Memory B cell (primary cell): ENCODE measurements at regions not wholly inside any gene's neighbourhood (a gene's known extent, or its start where the extent isn't known, plus 50 kb on each side); places are given as distances from the start of the nearest gene placed in this dataset.
"Not testable (repeated sequence)": the region's sequence is repeated elsewhere in the genome, so short reads cannot be mapped to it uniquely, and the experiment has no call there.

Source experiments
- ATAC-seq: fragments of 150-1000 bp; cut with Tn5 transposase; 2 replicates; pipeline ENCODE4 v1.10.0; 2021; ENCODE audit warnings: low read depth, mild to moderate bottlenecking, moderate library complexity
- DNase-seq, 2 donors: peaks; one replicate each; pipeline ENCODE4 v3.0.0; 2022; ENCODE audit warnings: low spot score in 2 of 2
- H3K27ac Mint-ChIP-seq: one replicate; pipeline ENCODE4 v1.8.0; 2022; ENCODE audit warnings: mild to moderate bottlenecking, moderate library complexity, mixed read lengths
- H3K27me3 Mint-ChIP-seq: one replicate; pipeline ENCODE4 v1.8.0; 2022; ENCODE audit warnings: mixed read lengths
- H3K36me3 Mint-ChIP-seq: one replicate; pipeline ENCODE4 v1.8.0; 2022; ENCODE audit warnings: mild to moderate bottlenecking, mixed read lengths
- H3K4me1 Mint-ChIP-seq: one replicate; pipeline ENCODE4 v1.8.0; 2022; ENCODE audit warnings: mixed read lengths
- H3K4me3 Mint-ChIP-seq: one replicate; pipeline ENCODE4 v1.8.0; 2022; ENCODE audit warnings: mild to moderate bottlenecking, moderate library complexity, mixed read lengths
- H3K9me3 Mint-ChIP-seq: one replicate; pipeline ENCODE4 v1.8.0; 2022; ENCODE audit warnings: mixed read lengths

GRCh38 chr13:87826301-87826700 lies 155.1 kb downstream of the SLITRK5 start:
- H3K27me3 Mint-ChIP-seq, DNase-seq, H3K9me3 Mint-ChIP-seq, ATAC-seq, H3K36me3 Mint-ChIP-seq, H3K4me3 Mint-ChIP-seq, H3K27ac Mint-ChIP-seq, H3K4me1 Mint-ChIP-seq: not testable (repeated sequence)

GRCh38 chr13:87827479-87827878 lies 156.3 kb downstream of the SLITRK5 start:
- H3K4me3 Mint-ChIP-seq: no peak overlapping the region
- no peaks in the 10 kb centered on the region for H3K36me3 Mint-ChIP-seq
- DNase-seq: no peak
- H3K27me3 Mint-ChIP-seq: no peaks in the 10 kb centered on the region
- no peak for ATAC-seq
- H3K27ac Mint-ChIP-seq: no peak overlapping the region
- H3K9me3 Mint-ChIP-seq: no peaks in the 10 kb centered on the region
- no peaks in the 10 kb centered on the region for H3K4me1 Mint-ChIP-seq

- H3K27ac Mint-ChIP-seq: no peak overlapping the region
- no peaks in the 10 kb centered on the region for H3K36me3 Mint-ChIP-seq
- no peak for DNase-seq
- H3K4me1 Mint-ChIP-seq: no peaks in the 10 kb centered on the region
- ATAC-seq: no peak
- H3K4me3 Mint-ChIP-seq: no peak overlapping the region
- peaks cover 3% of the 10 kb centered on the region for H3K9me3 Mint-ChIP-seq
- H3K27me3 Mint-ChIP-seq: no peaks in the 10 kb centered on the region
Observed at GRCh38 chr13:87837522-87837921, 166.4 kb downstream of the SLITRK5 start.

GRCh38 chr13:87837946-87838345 lies 166.8 kb downstream of the SLITRK5 start:
- no peak overlapping the region for H3K4me3 Mint-ChIP-seq
- H3K9me3 Mint-ChIP-seq: peaks cover 3% of the 10 kb centered on the region
- ATAC-seq (no peak), DNase-seq (no peak)
- H3K4me1 Mint-ChIP-seq: no peaks in the 10 kb centered on the region
- no peaks in the 10 kb centered on the region for H3K36me3 Mint-ChIP-seq
- no peak overlapping the region for H3K27ac Mint-ChIP-seq
- H3K27me3 Mint-ChIP-seq: no peaks in the 10 kb centered on the region

GRCh38 chr13:87851410-87851809 lies 180.2 kb downstream of the SLITRK5 start:
- Mint-ChIP-seq H3K4me3 (no peak overlapping the region), H3K4me1 (no peaks in the 10 kb centered on the region), H3K27me3 (no peaks in the 10 kb centered on the region), H3K27ac (no peak overlapping the region), H3K36me3 (no peaks in the 10 kb centered on the region), H3K9me3 (peaks cover 12% of the 10 kb centered on the region)
- ATAC-seq (no peak), DNase-seq (no peak)

GRCh38 chr13:87855553-87855952 lies 184.4 kb downstream of the SLITRK5 start:
- no peaks in the 10 kb centered on the region for H3K36me3 Mint-ChIP-seq
- no peak overlapping the region for H3K4me3 Mint-ChIP-seq
- no peaks in the 10 kb centered on the region for H3K4me1 Mint-ChIP-seq
- H3K27ac Mint-ChIP-seq: no peak overlapping the region
- DNase-seq: no peak
- ATAC-seq: no peak
- H3K9me3 Mint-ChIP-seq: peaks cover 17% of the 10 kb centered on the region
- no peaks in the 10 kb centered on the region for H3K27me3 Mint-ChIP-seq

- Mint-ChIP-seq H3K27ac (no peak overlapping the region), H3K4me3 (no peak overlapping the region), H3K27me3 (no peaks in the 10 kb centered on the region), H3K9me3 (peaks cover 9% of the 10 kb centered on the region), H3K36me3 (no peaks in the 10 kb centered on the region), H3K4me1 (no peaks in the 10 kb centered on the region)
- no peak for ATAC-seq
- no peak for DNase-seq
Observed at GRCh38 chr13:87859261-87859660, 188.1 kb downstream of the SLITRK5 start.

- Mint-ChIP-seq H3K4me3 (no peak overlapping the region), H3K9me3 (peaks cover 7% of the 10 kb centered on the region), H3K36me3 (no peaks in the 10 kb centered on the region), H3K4me1 (no peaks in the 10 kb centered on the region), H3K27me3 (no peaks in the 10 kb centered on the region), H3K27ac (no peak overlapping the region)
- DNase-seq (no peak), ATAC-seq (no peak)
Observed at GRCh38 chr13:87867426-87867825, 196.3 kb downstream of the SLITRK5 start.

GRCh38 chr13:87868731-87869130 lies 197.6 kb downstream of the SLITRK5 start:
- no peaks in the 10 kb centered on the region for H3K36me3 Mint-ChIP-seq

GRCh38 chr13:87872813-87873212 lies 201.6 kb downstream of the SLITRK5 start:
- H3K4me3 Mint-ChIP-seq: no peak overlapping the region
- H3K4me1 Mint-ChIP-seq: no peaks in the 10 kb centered on the region
- H3K27me3 Mint-ChIP-seq: no peaks in the 10 kb centered on the region
- peaks cover 1% of the 10 kb centered on the region for H3K9me3 Mint-ChIP-seq
- H3K36me3 Mint-ChIP-seq: no peaks in the 10 kb centered on the region
- ATAC-seq (no peak), DNase-seq (no peak)
- no peak overlapping the region for H3K27ac Mint-ChIP-seq

More at GRCh38 chr13:87868731-87869130, 197.6 kb downstream of the SLITRK5 start:
- ATAC-seq: no peak
- H3K4me3 Mint-ChIP-seq: no peak overlapping the region
- H3K9me3 Mint-ChIP-seq: peaks cover 7% of the 10 kb centered on the region
- no peak overlapping the region for H3K27ac Mint-ChIP-seq
- H3K27me3 Mint-ChIP-seq: no peaks in the 10 kb centered on the region
- no peak for DNase-seq
- no peaks in the 10 kb centered on the region for H3K4me1 Mint-ChIP-seq

- Mint-ChIP-seq H3K27me3 (no peaks in the 10 kb centered on the region), H3K36me3 (no peaks in the 10 kb centered on the region), H3K4me1 (no peaks in the 10 kb centered on the region), H3K9me3 (no peaks in the 10 kb centered on the region), H3K27ac (no peak overlapping the region), H3K4me3 (no peak overlapping the region)
- ATAC-seq (no peak), DNase-seq (no peak)
Observed at GRCh38 chr13:87877477-87877876, 206.3 kb downstream of the SLITRK5 start.

GRCh38 chr13:87878706-87879105 lies 207.5 kb downstream of the SLITRK5 start:
- Mint-ChIP-seq H3K4me1 (no peaks in the 10 kb centered on the region), H3K36me3 (no peaks in the 10 kb centered on the region), H3K4me3 (no peak overlapping the region), H3K9me3 (peaks cover 2% of the 10 kb centered on the region), H3K27ac (no peak overlapping the region), H3K27me3 (no peaks in the 10 kb centered on the region)
- DNase-seq: no peak
- ATAC-seq: no peak

- Mint-ChIP-seq H3K4me1 (no peaks in the 10 kb centered on the region), H3K36me3 (no peaks in the 10 kb centered on the region), H3K27me3 (no peaks in the 10 kb centered on the region), H3K27ac (no peak overlapping the region), H3K4me3 (no peak overlapping the region), H3K9me3 (peaks cover 6% of the 10 kb centered on the region)
- ATAC-seq: no peak
- no peak for DNase-seq
Observed at GRCh38 chr13:87884884-87885283, 213.7 kb downstream of the SLITRK5 start.

GRCh38 chr13:87887459-87888123 lies 216.4 kb downstream of the SLITRK5 start:
- Mint-ChIP-seq H3K4me1 (no peaks in the 10 kb centered on the region), H3K9me3 (peaks cover 6% of the 10 kb centered on the region), H3K27ac (no peak overlapping the region), H3K36me3 (no peaks in the 10 kb centered on the region), H3K4me3 (no peak overlapping the region), H3K27me3 (no peaks in the 10 kb centered on the region)
- no peak for DNase-seq
- ATAC-seq: no peak

GRCh38 chr13:87889254-87889653 lies 218.1 kb downstream of the SLITRK5 start:
- no peak overlapping the region for H3K27ac Mint-ChIP-seq
- H3K36me3 Mint-ChIP-seq: no peaks in the 10 kb centered on the region
- DNase-seq (no peak), ATAC-seq (no peak)
- H3K4me3 Mint-ChIP-seq: no peak overlapping the region
- H3K27me3 Mint-ChIP-seq: no peaks in the 10 kb centered on the region
- peaks cover 3% of the 10 kb centered on the region for H3K9me3 Mint-ChIP-seq
- H3K4me1 Mint-ChIP-seq: no peaks in the 10 kb centered on the region
